Effector memory CD8-positive, alpha-beta T cell (primary cell): ENCODE measurements at regions not wholly inside any gene's neighbourhood (a gene's known extent, or its start where the extent isn't known, plus 50 kb on each side); places are given as distances from the start of the nearest gene placed in this dataset.
"Not testable (repeated sequence)": the region's sequence is repeated elsewhere in the genome, so short reads cannot be mapped to it uniquely, and the experiment has no call there.

Experiments
- ATAC-seq: fragments of 150-1000 bp; cut with Tn5 transposase; replicated peaks from 2 replicates; pipeline ENCODE4 v1.10.0; 2021; ENCODE audit warnings: mild to moderate bottlenecking, moderate library complexity
- DNase-seq, 3 experiments: peaks; one replicate each; pipeline ENCODE4 v3.0.0; 2021
- H3K27ac Mint-ChIP-seq, 2 donors: one replicate each; pipeline ENCODE4 v1.8.0; 2022; ENCODE audit warnings: mild to moderate bottlenecking in 2 of 2, mixed read lengths in 2 of 2, moderate library complexity in 2 of 2
- H3K27me3 Mint-ChIP-seq, 2 donors: one replicate each; pipeline ENCODE4 v1.8.0; 2022; ENCODE audit warnings: mixed read lengths in 2 of 2
- H3K36me3 Mint-ChIP-seq: one replicate; pipeline ENCODE4 v1.8.0; 2022; ENCODE audit warnings: mild to moderate bottlenecking, moderate library complexity, mixed read lengths; ENCODE audit not compliant: insufficient read depth
- H3K4me1 Mint-ChIP-seq, 2 donors: one replicate each; pipeline ENCODE4 v1.8.0; 2022; ENCODE audit warnings: low read depth in 2 of 2, mixed read lengths in 2 of 2
- H3K4me3 Mint-ChIP-seq, 2 donors: one replicate each; pipeline ENCODE4 v1.8.0; 2022; ENCODE audit warnings: mild to moderate bottlenecking in 2 of 2, mixed read lengths in 2 of 2, moderate library complexity in 2 of 2
- H3K9me3 Mint-ChIP-seq, 2 donors: one replicate each; pipeline ENCODE4 v1.8.0; 2022; ENCODE audit warnings: mixed read lengths in 2 of 2

DNA sequence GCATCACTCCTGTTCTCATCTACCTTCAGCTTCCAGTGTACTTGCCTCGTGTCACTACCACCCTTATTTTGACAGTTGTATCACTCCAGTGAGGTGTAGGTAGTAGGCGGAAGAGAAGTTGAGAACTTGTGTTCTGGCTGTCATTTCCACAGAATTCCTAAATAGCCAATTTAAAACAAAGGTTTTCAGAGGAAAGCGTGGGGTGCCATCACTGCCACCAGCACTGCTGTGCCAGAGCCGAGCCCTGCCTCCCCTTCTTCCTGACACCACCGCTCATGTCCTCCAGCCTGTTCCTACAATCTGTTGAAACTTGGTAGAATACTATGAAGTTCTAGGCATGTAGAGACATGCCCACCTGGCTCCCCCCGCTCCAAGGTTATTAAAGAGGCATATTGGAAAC lies 215.8 kb downstream of the TANC2 start:
- ATAC-seq, result no peak
- no peak overlapping the region for H3K4me3 Mint-ChIP-seq
- H3K36me3 Mint-ChIP-seq, result no peaks in the 10 kb centered on the region
- no peaks in the 10 kb centered on the region for H3K27me3 Mint-ChIP-seq
- H3K27ac Mint-ChIP-seq, result no peak overlapping the region
- DNase-seq, result no peak
- H3K4me1 Mint-ChIP-seq, result no peaks in the 10 kb centered on the region
- no peaks in the 10 kb centered on the region for H3K9me3 Mint-ChIP-seq

DNA sequence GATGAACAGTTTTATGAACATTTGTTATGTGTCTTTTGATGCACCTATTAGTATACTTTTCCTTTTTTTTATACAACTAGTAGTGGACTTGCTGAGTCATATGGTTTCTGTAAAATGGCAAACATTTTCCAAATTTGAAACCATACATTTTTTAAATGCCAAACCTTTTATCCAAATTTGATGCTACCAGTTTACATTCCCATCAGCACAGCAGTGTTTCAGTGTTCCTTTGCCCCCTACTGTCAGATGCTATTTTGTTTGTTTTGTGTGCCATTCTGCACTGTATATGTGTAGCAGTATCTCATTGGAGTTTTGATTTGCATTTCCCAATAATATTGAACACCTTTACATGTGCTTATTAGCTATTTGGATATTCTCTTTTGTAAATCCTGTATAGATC lies 219.4 kb downstream of the TANC2 start:
- no peak overlapping the region for H3K4me3 Mint-ChIP-seq
- ATAC-seq, result no peak
- H3K4me1 Mint-ChIP-seq, result no peaks in the 10 kb centered on the region
- no peaks in the 10 kb centered on the region for H3K9me3 Mint-ChIP-seq
- H3K27me3 Mint-ChIP-seq, result no peaks in the 10 kb centered on the region
- H3K36me3 Mint-ChIP-seq, result no peaks in the 10 kb centered on the region
- no peak overlapping the region for H3K27ac Mint-ChIP-seq
- no peak for DNase-seq

GRCh38 chr17:63189082-63189481 lies 223.0 kb downstream of the TANC2 start:
- Mint-ChIP-seq H3K36me3 (no peaks in the 10 kb centered on the region), H3K27me3 (no peaks in the 10 kb centered on the region), H3K9me3 (no peaks in the 10 kb centered on the region), H3K4me3 (no peak overlapping the region), H3K27ac (no peak overlapping the region), H3K4me1 (no peaks in the 10 kb centered on the region)
- ATAC-seq (no peak), DNase-seq (no peak)

DNA sequence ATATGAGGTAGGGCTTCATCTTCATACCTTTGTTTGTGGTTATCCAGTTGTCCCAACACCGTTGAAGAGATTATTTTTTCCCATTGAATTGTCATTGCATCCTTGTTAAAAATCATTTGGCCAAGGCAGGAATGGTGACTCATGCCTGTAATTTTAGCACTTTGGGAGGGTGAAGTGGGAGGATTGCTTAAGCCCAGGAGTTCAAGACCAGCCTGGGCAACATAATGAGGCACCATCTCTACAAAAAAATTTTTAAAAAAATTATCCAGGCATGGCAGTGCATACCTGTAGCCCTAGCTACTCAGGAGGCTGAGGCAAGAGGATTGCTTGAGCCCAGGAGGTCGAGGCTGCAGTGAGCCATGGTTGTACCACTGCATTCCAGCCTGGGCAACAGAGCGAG lies 223.9 kb downstream of the TANC2 start:
- Mint-ChIP-seq H3K4me3 (no peak overlapping the region), H3K4me1 (no peaks in the 10 kb centered on the region), H3K27me3 (no peaks in the 10 kb centered on the region), H3K27ac (no peak overlapping the region), H3K9me3 (no peaks in the 10 kb centered on the region), H3K36me3 (no peaks in the 10 kb centered on the region)
- DNase-seq (no peak), ATAC-seq (no peak)

DNA sequence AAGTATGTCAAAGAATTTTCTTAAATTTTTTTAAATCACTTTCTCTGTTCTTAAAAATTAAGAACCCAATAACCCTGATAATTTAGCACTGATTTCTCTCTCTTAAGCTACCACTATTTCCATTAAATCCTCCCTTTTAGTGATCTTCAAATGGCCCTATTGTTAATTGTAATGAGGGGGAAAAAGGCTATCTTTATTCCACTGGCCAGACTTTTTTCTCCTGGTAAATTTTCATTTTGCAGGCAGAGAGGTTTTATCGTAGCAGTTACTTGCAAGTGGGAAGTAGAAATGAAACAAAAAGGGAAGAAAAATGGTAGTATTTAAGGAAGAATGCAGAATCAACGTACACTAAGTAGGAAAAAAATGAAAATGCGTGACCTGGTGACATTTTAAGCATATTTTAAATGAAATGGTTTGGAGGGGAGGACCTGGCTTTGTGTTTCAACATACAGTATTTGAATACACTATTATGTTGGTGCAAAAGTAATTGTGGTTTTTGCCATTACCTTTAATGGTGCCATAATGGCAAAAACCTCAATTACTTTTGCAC lies 224.9 kb downstream of the TANC2 start:
- Mint-ChIP-seq H3K4me1 (no peaks in the 10 kb centered on the region), H3K4me3 (no peak overlapping the region), H3K9me3 (no peaks in the 10 kb centered on the region), H3K27me3 (no peaks in the 10 kb centered on the region), H3K36me3 (no peaks in the 10 kb centered on the region), H3K27ac (no peak overlapping the region)
- DNase-seq (no peak), ATAC-seq (no peak)

DNA sequence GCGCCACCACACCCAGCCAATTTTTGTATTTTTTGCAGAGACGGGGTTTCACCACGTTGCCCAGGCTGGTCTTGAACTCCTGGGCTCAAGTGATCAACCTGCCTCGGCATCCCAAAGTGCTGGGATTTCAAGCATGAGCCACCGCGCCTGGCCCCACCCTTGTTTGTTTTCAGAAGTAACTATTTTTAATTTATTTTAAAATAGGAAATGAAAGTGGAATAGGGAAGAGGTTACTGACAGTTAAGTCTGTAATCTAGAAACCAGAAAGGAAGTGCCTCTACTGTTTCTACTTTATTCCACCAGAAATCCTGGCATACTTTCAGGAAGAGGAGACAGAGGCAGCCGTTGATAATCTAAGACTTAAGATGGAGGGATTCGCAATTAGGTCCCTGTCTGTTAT lies 225.6 kb downstream of the TANC2 start:
- Mint-ChIP-seq H3K4me1 (no peaks in the 10 kb centered on the region), H3K36me3 (no peaks in the 10 kb centered on the region), H3K4me3 (no peak overlapping the region), H3K27me3 (no peaks in the 10 kb centered on the region), H3K9me3 (no peaks in the 10 kb centered on the region), H3K27ac (no peak overlapping the region)
- no peak for DNase-seq
- ATAC-seq, result no peak

DNA sequence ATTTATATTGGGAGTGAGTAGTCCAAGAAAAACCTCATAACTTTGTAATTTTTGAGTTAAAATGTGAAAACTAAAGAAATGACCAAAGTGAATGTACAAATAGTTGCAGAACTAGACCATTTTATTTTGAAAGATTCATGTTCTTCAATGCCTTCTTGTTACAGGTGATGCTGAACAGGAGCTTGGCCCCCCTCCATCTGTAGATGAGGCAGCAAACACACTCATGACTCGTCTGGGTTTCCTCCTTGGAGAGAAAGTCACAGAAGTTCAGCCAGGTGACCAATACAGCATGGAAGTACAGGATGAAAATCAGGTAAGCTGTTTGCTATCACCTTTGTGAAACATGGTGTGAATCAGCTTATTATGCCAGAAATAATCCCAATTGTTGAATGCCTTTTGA lies 227.8 kb downstream of the TANC2 start:
- H3K4me3 Mint-ChIP-seq, result no peak overlapping the region
- peaks cover 0 to 5% of the 10 kb centered on the region in 2 donors for H3K4me1 Mint-ChIP-seq
- H3K36me3 Mint-ChIP-seq, result peaks cover 2% of the 10 kb centered on the region
- no peaks in the 10 kb centered on the region for H3K9me3 Mint-ChIP-seq
- no peak overlapping the region for H3K27ac Mint-ChIP-seq
- no peak for DNase-seq
- no peak for ATAC-seq
- no peaks in the 10 kb centered on the region for H3K27me3 Mint-ChIP-seq

DNA sequence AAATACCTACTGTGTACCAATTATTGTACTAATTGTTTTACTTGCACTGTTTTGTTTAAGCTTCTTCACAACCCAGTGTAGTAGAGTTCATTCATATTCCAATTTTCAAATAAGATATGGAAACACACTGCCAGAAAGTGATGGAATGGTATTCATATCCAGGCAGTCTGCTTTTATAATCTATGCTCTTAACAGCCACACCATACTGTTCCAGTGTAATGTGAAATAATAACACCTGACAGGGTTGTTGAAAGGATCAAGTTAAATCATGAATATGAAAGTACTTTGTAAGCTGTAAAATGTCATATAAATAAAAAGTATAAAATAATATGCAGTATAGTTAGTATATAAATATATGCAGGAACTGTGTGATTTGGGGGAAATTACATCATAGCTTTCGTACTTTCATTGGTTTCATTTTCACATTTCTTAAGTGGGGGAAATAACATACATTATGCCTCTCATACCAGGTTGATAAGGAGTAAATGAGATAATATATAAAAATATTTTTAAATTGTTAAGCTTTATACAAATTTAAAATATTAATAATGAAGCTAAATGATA lies 230.8 kb downstream of the TANC2 start:
- peaks cover 0 to 5% of the 10 kb centered on the region in 2 donors for H3K4me1 Mint-ChIP-seq
- H3K27me3 Mint-ChIP-seq, result no peaks in the 10 kb centered on the region
- peak overlapping the region; percentile 31 to 56 for H3K4me3 Mint-ChIP-seq
- no peaks in the 10 kb centered on the region for H3K9me3 Mint-ChIP-seq
- H3K27ac Mint-ChIP-seq, result peak overlapping the region; percentile 1 to 90
- DNase-seq (no peak), ATAC-seq (peak; percentile 48)
- H3K36me3 Mint-ChIP-seq, result peaks cover 2% of the 10 kb centered on the region

DNA sequence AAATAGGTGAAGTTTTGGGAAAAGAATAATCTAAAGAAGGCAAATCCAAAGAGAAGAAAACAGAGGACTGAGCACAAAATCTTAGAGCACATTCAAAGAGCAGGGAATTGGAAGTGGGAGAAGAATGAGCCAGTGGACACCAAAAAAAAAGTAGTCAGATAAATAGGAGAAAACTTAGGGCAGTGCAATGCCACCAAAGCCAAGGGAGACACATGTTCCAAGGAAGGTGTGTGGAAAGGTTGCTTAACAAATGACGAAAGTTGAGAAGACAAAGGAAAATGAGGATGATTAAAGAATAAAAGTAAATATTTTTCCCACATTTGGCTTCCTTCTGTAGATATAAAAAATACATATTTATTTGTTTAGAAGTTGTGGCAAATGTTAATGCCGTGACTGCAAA lies 237.6 kb downstream of the TANC2 start:
- H3K4me1 Mint-ChIP-seq, result no peaks in the 10 kb centered on the region
- no peak overlapping the region for H3K27ac Mint-ChIP-seq

GRCh38 chr17:63221939-63222338 lies 224.2 kb downstream of the CYB561 start:
- Mint-ChIP-seq H3K27ac (no peak overlapping the region), H3K36me3 (no peaks in the 10 kb centered on the region), H3K4me1 (no peaks in the 10 kb centered on the region), H3K4me3 (no peak overlapping the region), H3K9me3 (no peaks in the 10 kb centered on the region), H3K27me3 (no peaks in the 10 kb centered on the region)
- DNase-seq (no peak), ATAC-seq (no peak)

More for the DNA sequence above, 237.6 kb downstream of the TANC2 start:
- no peaks in the 10 kb centered on the region for H3K27me3 Mint-ChIP-seq
- H3K36me3 Mint-ChIP-seq, result no peaks in the 10 kb centered on the region
- no peak overlapping the region for H3K4me3 Mint-ChIP-seq
- peaks cover 7% of the 10 kb centered on the region in 2 donors for H3K9me3 Mint-ChIP-seq
- no peak for DNase-seq
- ATAC-seq, result no peak

GRCh38 chr17:63222655-63223054 lies 223.5 kb downstream of the CYB561 start:
- Mint-ChIP-seq H3K27ac (no peak overlapping the region), H3K4me3 (no peak overlapping the region), H3K36me3 (no peaks in the 10 kb centered on the region), H3K4me1 (no peaks in the 10 kb centered on the region), H3K27me3 (no peaks in the 10 kb centered on the region), H3K9me3 (no peaks in the 10 kb centered on the region)
- ATAC-seq (no peak), DNase-seq (no peak)

DNA sequence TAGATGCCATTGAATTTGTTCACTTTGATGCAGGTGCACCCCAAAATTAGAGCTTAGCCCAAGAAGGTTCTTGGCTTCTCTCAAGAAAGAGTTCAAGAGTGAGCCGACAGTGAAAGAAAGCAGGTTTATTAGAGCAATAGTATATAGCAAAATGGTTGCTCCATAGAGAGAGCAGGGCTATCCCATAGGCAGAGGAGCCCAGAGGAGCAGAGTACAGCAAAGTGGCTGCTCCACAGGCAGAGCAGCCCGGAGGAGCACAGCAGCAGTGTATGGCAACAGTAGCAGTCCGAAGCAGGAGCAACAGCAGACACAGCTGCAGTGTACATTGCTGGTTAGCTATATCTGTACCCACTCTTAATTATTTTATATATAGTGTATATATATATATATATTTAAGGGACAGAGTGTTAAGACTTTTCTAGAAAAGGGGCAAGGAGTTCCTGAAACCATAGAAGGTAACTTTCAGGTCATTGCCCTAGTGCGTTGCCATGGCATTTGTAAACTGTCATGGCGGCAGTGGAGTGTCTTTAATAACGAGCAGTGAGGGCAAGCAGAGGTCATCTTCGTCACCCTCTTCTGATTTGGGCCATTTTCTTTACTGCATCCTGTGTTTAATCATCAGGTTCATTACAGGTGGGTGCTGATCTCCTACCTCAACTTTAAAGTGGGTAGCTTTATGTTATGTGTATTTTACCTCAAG lies 222.7 kb downstream of the CYB561 start:
- ATAC-seq (no peak), DNase-seq (no peak)
- Mint-ChIP-seq H3K9me3 (no peaks in the 10 kb centered on the region), H3K27ac (no peak overlapping the region), H3K36me3 (no peaks in the 10 kb centered on the region), H3K4me1 (no peaks in the 10 kb centered on the region), H3K4me3 (no peak overlapping the region), H3K27me3 (no peaks in the 10 kb centered on the region)

DNA sequence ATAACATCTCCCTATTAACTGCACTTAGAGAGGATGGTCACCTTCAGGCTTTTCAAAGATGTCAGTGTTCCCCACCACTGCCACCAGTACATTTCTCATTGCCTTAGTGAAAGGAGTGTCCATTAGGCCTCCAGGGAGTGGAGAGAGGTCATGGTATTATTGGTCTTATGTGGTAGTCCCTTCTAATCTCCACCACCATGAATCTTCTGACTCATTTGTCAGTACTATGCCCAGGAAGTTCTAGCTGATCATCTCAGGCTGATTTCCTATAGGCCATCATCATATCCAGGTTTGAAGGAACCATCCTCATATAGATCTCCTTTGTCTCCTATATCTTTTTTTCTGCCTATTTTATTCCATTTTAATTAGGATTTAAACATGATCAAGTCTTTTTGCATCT lies 221.5 kb downstream of the CYB561 start:
- H3K27me3 Mint-ChIP-seq, result no peaks in the 10 kb centered on the region
- H3K4me3 Mint-ChIP-seq, result no peak overlapping the region
- no peaks in the 10 kb centered on the region for H3K9me3 Mint-ChIP-seq
- no peaks in the 10 kb centered on the region for H3K4me1 Mint-ChIP-seq
- H3K36me3 Mint-ChIP-seq, result no peaks in the 10 kb centered on the region
- ATAC-seq (no peak), DNase-seq (no peak)
- no peak overlapping the region for H3K27ac Mint-ChIP-seq

DNA sequence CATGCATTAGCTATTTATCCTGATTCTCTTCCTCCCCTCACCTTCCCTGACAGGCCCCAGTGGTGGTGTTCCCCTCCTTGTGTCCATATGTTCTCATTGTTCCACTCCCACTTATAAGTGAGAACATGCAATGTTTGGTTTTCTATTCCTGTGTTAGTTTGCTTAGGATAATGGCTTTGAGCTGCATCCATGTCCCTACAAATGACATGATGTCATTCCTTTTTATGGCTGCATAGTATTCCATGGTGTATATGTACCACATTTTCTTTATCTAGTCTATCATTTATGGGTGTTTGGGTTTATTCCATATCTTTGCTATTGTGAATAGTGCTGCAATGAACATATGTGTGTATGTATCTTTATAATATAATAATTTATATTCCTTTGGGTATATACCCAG lies 219.4 kb downstream of the CYB561 start:
- not testable (repeated sequence) for ATAC-seq, H3K4me3 Mint-ChIP-seq, H3K27me3 Mint-ChIP-seq, DNase-seq, H3K9me3 Mint-ChIP-seq, H3K4me1 Mint-ChIP-seq, H3K36me3 Mint-ChIP-seq, H3K27ac Mint-ChIP-seq
